ENCODE measurements at regions not wholly inside any gene's neighbourhood (a gene's known extent, or its start where the extent isn't known, plus 50 kb on each side); places are given as distances from the start of the nearest gene placed in this dataset.

- no peak for TF ChIP-seq CTCF (IDR thresholded peaks at IDR 0.05; ENCODE audit: insufficient read depth, low read depth, low read length)
- TF ChIP-seq EZH2 (IDR thresholded peaks at IDR 0.05; ENCODE audit: insufficient read depth, low read length), result no peak
Measured at GRCh38 chr12:31859232-31859977, 99.8 kb upstream of the RESF1 start.
